CD1c-positive myeloid dendritic cell (primary cell): ENCODE measurements at regions not wholly inside any gene's neighbourhood (a gene's known extent, or its start where the extent isn't known, plus 50 kb on each side); places are given as distances from the start of the nearest gene placed in this dataset.

ENCODE experiments used
- DNase-seq: peaks from one replicate; pipeline ENCODE4 v3.0.0-alpha.2; 2016; ENCODE audit errors: extremely low spot score

- DNase-seq, result no peak
These were observed 320.8 kb downstream of the BLID start for GRCh38 chr11:121795174-121795573.

GRCh38 chr11:121794671-121795141 is 321.3 kb downstream of the BLID start:
- no peak for DNase-seq

- no peak for DNase-seq
These were observed 322.1 kb downstream of the BLID start for GRCh38 chr11:121793916-121794315.

- no peak for DNase-seq
These were observed 322.7 kb downstream of the BLID start for GRCh38 chr11:121793291-121793690.

GRCh38 chr11:121792185-121792584 is 323.8 kb downstream of the BLID start:
- DNase-seq, result no peak

GRCh38 chr11:121790430-121790829 is 325.6 kb downstream of the BLID start:
- DNase-seq, result no peak

GRCh38 chr11:121780971-121781370 is 328.2 kb upstream of the SORL1-AS1 start:
- DNase-seq, result no peak

GRCh38 chr11:121777056-121777455 is 324.3 kb upstream of the SORL1-AS1 start:
- no peak for DNase-seq

GRCh38 chr11:121775276-121775675 is 322.5 kb upstream of the SORL1-AS1 start:
- DNase-seq, result no peak

- no peak for DNase-seq
These were observed 320.3 kb upstream of the SORL1-AS1 start for GRCh38 chr11:121773076-121773475.

GRCh38 chr11:121770939-121771595 is 318.3 kb upstream of the SORL1-AS1 start:
- no peak for DNase-seq

- DNase-seq, result no peak
These were observed 316.4 kb upstream of the SORL1-AS1 start for GRCh38 chr11:121769191-121769590.

GRCh38 chr11:121767433-121767832 is 314.7 kb upstream of the SORL1-AS1 start:
- peak; percentile 48 for DNase-seq

GRCh38 chr11:121766991-121767390 is 314.2 kb upstream of the SORL1-AS1 start:
- no peak for DNase-seq

GRCh38 chr11:121766166-121766565 is 313.4 kb upstream of the SORL1-AS1 start:
- DNase-seq, result no peak

GRCh38 chr11:121763526-121763925 is 310.8 kb upstream of the SORL1-AS1 start:
- no peak for DNase-seq

- no peak for DNase-seq
These were observed 310.1 kb upstream of the SORL1-AS1 start for GRCh38 chr11:121762820-121763219.

GRCh38 chr11:121761186-121761585 is 308.4 kb upstream of the SORL1-AS1 start:
- no peak for DNase-seq

- DNase-seq, result no peak
These were observed 304.8 kb upstream of the SORL1-AS1 start for GRCh38 chr11:121757480-121758125.

GRCh38 chr11:121755906-121756305 is 303.1 kb upstream of the SORL1-AS1 start:
- no peak for DNase-seq

- DNase-seq, result no peak
These were observed 302.4 kb upstream of the SORL1-AS1 start for GRCh38 chr11:121755191-121755590.

- no peak for DNase-seq
These were observed 301.8 kb upstream of the SORL1-AS1 start for GRCh38 chr11:121754598-121754997.

GRCh38 chr11:121749691-121750090 is 296.9 kb upstream of the SORL1-AS1 start:
- DNase-seq, result no peak

GRCh38 chr11:121748068-121748467 is 295.3 kb upstream of the SORL1-AS1 start:
- no peak for DNase-seq
